B cell (primary cell): ENCODE measurements at regions not wholly inside any gene's neighbourhood (a gene's known extent, or its start where the extent isn't known, plus 50 kb on each side); places are given as distances from the start of the nearest gene placed in this dataset.

Experiments used
- EZH2 ChIP-seq: IDR thresholded peaks from 2 replicates; pipeline ENCODE4 v1.6.1; 2012; ENCODE audit warnings: borderline replicate concordance, low read depth, mild to moderate bottlenecking, moderate library complexity, low read length; ENCODE audit not compliant: insufficient read depth, poor library complexity, severe bottlenecking
- TF ChIP-seq, protein P1 (sequence below): fragments of 200-600 bp; IDR thresholded peaks from one replicate; pipeline ENCODE4 v1.8.0; 2022; ENCODE audit warnings: antibody characterized with exemption, mild to moderate bottlenecking

DNA sequence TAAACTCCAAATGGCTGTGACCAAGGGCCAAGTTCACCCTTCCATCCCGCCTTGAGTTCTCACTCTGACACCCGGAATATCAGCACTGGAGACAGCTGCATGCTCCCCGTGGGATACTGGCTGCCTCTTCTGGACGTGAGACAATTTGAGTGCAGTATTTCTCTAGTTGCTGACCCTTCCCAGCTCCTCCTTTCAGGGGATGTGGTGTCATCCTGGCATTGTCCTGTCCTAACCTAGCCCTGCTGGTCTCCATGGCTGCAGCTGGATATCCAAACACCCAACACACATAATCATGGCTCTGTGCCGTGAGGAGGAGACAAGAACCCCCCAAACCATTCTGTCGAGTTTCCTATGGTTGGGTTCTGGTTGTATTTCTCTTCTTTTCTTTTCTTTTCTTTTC is 82.6 kb downstream of the PAX1 start:
- no peak for TF ChIP-seq EZH2
- TF ChIP-seq, protein P1, sequence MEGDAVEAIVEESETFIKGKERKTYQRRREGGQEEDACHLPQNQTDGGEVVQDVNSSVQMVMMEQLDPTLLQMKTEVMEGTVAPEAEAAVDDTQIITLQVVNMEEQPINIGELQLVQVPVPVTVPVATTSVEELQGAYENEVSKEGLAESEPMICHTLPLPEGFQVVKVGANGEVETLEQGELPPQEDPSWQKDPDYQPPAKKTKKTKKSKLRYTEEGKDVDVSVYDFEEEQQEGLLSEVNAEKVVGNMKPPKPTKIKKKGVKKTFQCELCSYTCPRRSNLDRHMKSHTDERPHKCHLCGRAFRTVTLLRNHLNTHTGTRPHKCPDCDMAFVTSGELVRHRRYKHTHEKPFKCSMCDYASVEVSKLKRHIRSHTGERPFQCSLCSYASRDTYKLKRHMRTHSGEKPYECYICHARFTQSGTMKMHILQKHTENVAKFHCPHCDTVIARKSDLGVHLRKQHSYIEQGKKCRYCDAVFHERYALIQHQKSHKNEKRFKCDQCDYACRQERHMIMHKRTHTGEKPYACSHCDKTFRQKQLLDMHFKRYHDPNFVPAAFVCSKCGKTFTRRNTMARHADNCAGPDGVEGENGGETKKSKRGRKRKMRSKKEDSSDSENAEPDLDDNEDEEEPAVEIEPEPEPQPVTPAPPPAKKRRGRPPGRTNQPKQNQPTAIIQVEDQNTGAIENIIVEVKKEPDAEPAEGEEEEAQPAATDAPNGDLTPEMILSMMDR, result no peak
